ENCODE measurements at regions not wholly inside any gene's neighbourhood (a gene's known extent, or its start where the extent isn't known, plus 50 kb on each side); places are given as distances from the start of the nearest gene placed in this dataset.

DNA sequence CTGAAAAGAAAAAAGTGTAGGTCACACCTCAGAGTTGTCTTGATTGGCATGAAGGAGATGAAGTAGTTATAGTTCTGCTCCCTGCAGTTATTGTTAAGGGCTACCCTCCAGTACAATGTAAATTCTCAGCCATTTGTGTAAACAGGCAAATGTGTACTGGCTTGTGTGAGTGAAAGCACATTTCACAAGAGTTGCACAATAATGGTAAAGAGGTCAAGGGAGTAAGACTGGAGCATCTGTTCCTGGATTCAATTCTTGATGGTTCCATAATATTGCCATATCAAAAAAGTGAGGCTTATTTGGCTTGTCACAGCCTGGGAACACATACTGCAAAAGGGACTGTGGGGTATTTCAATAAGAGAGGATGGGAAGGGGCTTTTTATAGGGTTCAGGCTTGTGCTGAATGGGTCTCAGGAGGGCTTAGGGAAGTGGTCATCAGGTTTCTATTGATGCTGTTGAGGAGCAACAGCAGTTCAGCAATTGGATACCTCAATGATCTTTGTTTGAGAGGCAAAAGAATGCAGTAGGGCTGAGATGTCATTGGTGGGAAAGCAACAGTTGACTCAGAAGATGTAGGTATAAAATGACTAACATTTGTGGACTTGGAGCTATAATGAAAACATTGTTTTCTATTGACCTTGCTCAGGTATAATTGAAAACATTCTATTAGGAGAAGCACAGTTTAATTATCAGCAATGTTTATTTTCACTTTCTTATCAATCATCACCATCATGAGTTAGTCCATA lies 402.6 kb downstream of the BCKDHB start:
- no peak overlapping the region for H2AK5ac ChIP-seq (ENCODE audit: low read depth, low read length)
- H3K4me1 ChIP-seq (replicated peaks in 1 of 4; ENCODE audit: control insufficient read depth in 3 of 4, insufficient read depth in 4 of 4, low read length in 3 of 4): no peaks in the 10 kb centered on the region
- FAIRE-seq (no peak), DNase-seq (ENCODE audit: low read depth in 1 of 2, low spot score in 2 of 2) (no peak)
- CTCF ChIA-PET (ENCODE audit: partially characterized antibody): no interaction called here
- no peaks in the 10 kb centered on the region for H3K23me2 ChIP-seq (ENCODE audit: low read depth, low read length)
- H2AFZ ChIP-seq (ENCODE audit: low read length): no peak overlapping the region
- no peak overlapping the region for H3K18ac ChIP-seq (ENCODE audit: extremely low read depth, low read length)
- H2BK15ac ChIP-seq (ENCODE audit: low read length): no peak overlapping the region
- no peak overlapping the region for H3K23ac ChIP-seq (ENCODE audit: insufficient read length)
- no peak overlapping the region for H3K4me3 ChIP-seq (ENCODE audit: extremely low read depth in 1 of 4, insufficient read depth in 2 of 4, low read depth in 3 of 4, low read length in 4 of 4)
- no peaks in the 10 kb centered on the region for H4K20me1 ChIP-seq (replicated peaks in 1 of 2; ENCODE audit: control insufficient read depth in 1 of 2, insufficient read depth in 2 of 2, low read length in 2 of 2)
- no peak overlapping the region for H2BK12ac ChIP-seq (ENCODE audit: low read depth, low read length)
- H3K79me2 ChIP-seq (ENCODE audit: control insufficient read depth in 1 of 2, insufficient read depth in 2 of 2, low read length in 2 of 2): no peaks in the 10 kb centered on the region
- H3K9ac ChIP-seq (replicated peaks in 1 of 4; ENCODE audit: extremely low read depth in 1 of 4, low read depth in 3 of 4, low read length in 3 of 4): no peak overlapping the region
- H3K4ac ChIP-seq (replicated peaks; ENCODE audit: insufficient read length, low read depth, low read length): no peak overlapping the region
- no peak overlapping the region for H2BK5ac ChIP-seq (ENCODE audit: low read depth, low read length)
- H3K36me3 ChIP-seq (ENCODE audit: control insufficient read depth in 2 of 4, insufficient read depth in 4 of 4, low read length in 3 of 4): no peaks in the 10 kb centered on the region
- H4K91ac ChIP-seq (replicated peaks; ENCODE audit: insufficient read length, low read length): no peak overlapping the region
- H3K27me3 ChIP-seq (replicated peaks in 1 of 4; ENCODE audit: control insufficient read depth in 3 of 4, extremely low read depth in 1 of 4, insufficient read depth in 3 of 4, low read length in 3 of 4): no peaks in the 10 kb centered on the region
- H3K79me1 ChIP-seq (ENCODE audit: low read depth, low read length): no peaks in the 10 kb centered on the region
- no peak for TF ChIP-seq TAF7 (optimal IDR thresholded peaks at IDR 0.05; ENCODE audit: borderline replicate concordance, low read depth, low read length)
- no peak for TF ChIP-seq NANOG (IDR thresholded peaks at IDR 0.05; ENCODE audit: insufficient read depth, low read depth, low read length, poor library complexity, severe bottlenecking)
- TF ChIP-seq KDM5A (IDR thresholded peaks at IDR 0.05; ENCODE audit: low read length): no peak
- TF ChIP-seq, protein P1, sequence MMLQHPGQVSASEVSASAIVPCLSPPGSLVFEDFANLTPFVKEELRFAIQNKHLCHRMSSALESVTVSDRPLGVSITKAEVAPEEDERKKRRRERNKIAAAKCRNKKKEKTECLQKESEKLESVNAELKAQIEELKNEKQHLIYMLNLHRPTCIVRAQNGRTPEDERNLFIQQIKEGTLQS (IDR thresholded peaks at IDR 0.05; ENCODE audit: insufficient read depth, low read depth, low read length): no peak
- TF ChIP-seq POLR2AphosphoS5 (IDR thresholded peaks at IDR 0.05; ENCODE audit: low read depth, low read length): no peak
- no peak for TF ChIP-seq JUND (IDR thresholded peaks at IDR 0.05; ENCODE audit: low read length)
- TF ChIP-seq SIRT6 (IDR thresholded peaks at IDR 0.05; ENCODE audit: low read length): no peak
- no peak for TF ChIP-seq MAFK (IDR thresholded peaks at IDR 0.05; ENCODE audit: low read depth, low read length)
- TF ChIP-seq CREB1 (IDR thresholded peaks at IDR 0.05): no peak
- TF ChIP-seq, protein P2, sequence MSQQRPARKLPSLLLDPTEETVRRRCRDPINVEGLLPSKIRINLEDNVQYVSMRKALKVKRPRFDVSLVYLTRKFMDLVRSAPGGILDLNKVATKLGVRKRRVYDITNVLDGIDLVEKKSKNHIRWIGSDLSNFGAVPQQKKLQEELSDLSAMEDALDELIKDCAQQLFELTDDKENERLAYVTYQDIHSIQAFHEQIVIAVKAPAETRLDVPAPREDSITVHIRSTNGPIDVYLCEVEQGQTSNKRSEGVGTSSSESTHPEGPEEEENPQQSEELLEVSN (IDR thresholded peaks at IDR 0.05): no peak
- no peak for TF ChIP-seq PHF8 (conservative IDR thresholded peaks at IDR 0.05; ENCODE audit: low read depth, low read length)
- no peak for TF ChIP-seq YY1 (IDR thresholded peaks at IDR 0.05; ENCODE audit: low read depth, low read length)
- H3K9me3 ChIP-seq (ENCODE audit: insufficient read depth in 2 of 2, low read depth in 1 of 2, low read length in 1 of 2): no peaks in the 10 kb centered on the region
- no peak overlapping the region for H3K14ac ChIP-seq (ENCODE audit: insufficient read length)
- H2BK120ac ChIP-seq (replicated peaks; ENCODE audit: low read depth, low read length): no peak overlapping the region
- H3K56ac ChIP-seq (replicated peaks; ENCODE audit: insufficient read length, low read depth, low read length): no peak overlapping the region
- no peak overlapping the region for H4K8ac ChIP-seq (ENCODE audit: extremely low read depth, insufficient read depth, low read length)
- no peak overlapping the region for H2BK20ac ChIP-seq (ENCODE audit: low read length)
- POLR2A ChIA-PET (ENCODE audit: partially characterized antibody): no interaction called here
- no peak overlapping the region for H4K5ac ChIP-seq (ENCODE audit: insufficient read length, low read depth, low read length)
- H3K27ac ChIP-seq (ENCODE audit: low read depth, low read length): no peak overlapping the region
- H3K4me2 ChIP-seq (ENCODE audit: insufficient read depth in 1 of 2, low read depth in 2 of 2, low read length in 2 of 2): no peak overlapping the region

All from H1 (cell line).